ENCODE measurements at regions not wholly inside any gene's neighbourhood (a gene's known extent, or its start where the extent isn't known, plus 50 kb on each side); places are given as distances from the start of the nearest gene placed in this dataset.

- Histone ChIP-seq H3K9ac (ENCODE audit: low read length in 5 of 5) (no peak overlapping the region), H3K4me3 (ENCODE audit: low read depth in 1 of 5, low read length in 5 of 5) (no peak overlapping the region), H3K9me3 (ENCODE audit: control insufficient read depth in 5 of 5, low read length in 5 of 5) (no peaks in the 10 kb centered on the region)
These were observed 117.5 kb upstream of the HGF start for GRCh38 chr7:81887098-81888090.

GRCh38 chr7:81886211-81886764, 116.4 kb upstream of the HGF start:
- no peaks in the 10 kb centered on the region for H3K27me3 ChIP-seq (ENCODE audit: control insufficient read depth in 5 of 5, insufficient read depth in 4 of 5, low read length in 5 of 5)

More at GRCh38 chr7:81887098-81888090, 117.5 kb upstream of the HGF start:
- H3K36me3 ChIP-seq (ENCODE audit: control insufficient read depth in 5 of 5, insufficient read depth in 5 of 5, low read length in 5 of 5) = no peaks in the 10 kb centered on the region
- H3K27ac ChIP-seq (ENCODE audit: low read depth, low read length) = no peak overlapping the region
- no peaks in the 10 kb centered on the region for H3K4me1 ChIP-seq (ENCODE audit: control insufficient read depth in 5 of 5, insufficient read depth in 5 of 5, low read length in 5 of 5)
- H3K27me3 ChIP-seq (ENCODE audit: control insufficient read depth in 5 of 5, insufficient read depth in 4 of 5, low read length in 5 of 5) = no peaks in the 10 kb centered on the region

GRCh38 chr7:81884817-81885216, 115.0 kb upstream of the HGF start:
- H3K36me3 ChIP-seq (ENCODE audit: control insufficient read depth in 5 of 5, insufficient read depth in 5 of 5, low read length in 5 of 5) = no peaks in the 10 kb centered on the region
- H3K9ac ChIP-seq (ENCODE audit: low read length in 5 of 5) = no peak overlapping the region
- H3K9me3 ChIP-seq (ENCODE audit: control insufficient read depth in 5 of 5, low read length in 5 of 5) = no peaks in the 10 kb centered on the region
- no peak overlapping the region for H3K27ac ChIP-seq (ENCODE audit: low read depth, low read length)
- H3K4me1 ChIP-seq (ENCODE audit: control insufficient read depth in 5 of 5, insufficient read depth in 5 of 5, low read length in 5 of 5) = no peaks in the 10 kb centered on the region
- no peaks in the 10 kb centered on the region for H3K27me3 ChIP-seq (ENCODE audit: control insufficient read depth in 5 of 5, insufficient read depth in 4 of 5, low read length in 5 of 5)
- H3K4me3 ChIP-seq (ENCODE audit: low read depth in 1 of 5, low read length in 5 of 5) = no peak overlapping the region

More at GRCh38 chr7:81886211-81886764, 116.4 kb upstream of the HGF start:
- Histone ChIP-seq H3K4me1 (ENCODE audit: control insufficient read depth in 5 of 5, insufficient read depth in 5 of 5, low read length in 5 of 5) (no peaks in the 10 kb centered on the region), H3K4me3 (ENCODE audit: low read depth in 1 of 5, low read length in 5 of 5) (no peak overlapping the region), H3K9me3 (ENCODE audit: control insufficient read depth in 5 of 5, low read length in 5 of 5) (no peaks in the 10 kb centered on the region), H3K36me3 (ENCODE audit: control insufficient read depth in 5 of 5, insufficient read depth in 5 of 5, low read length in 5 of 5) (no peaks in the 10 kb centered on the region), H3K27ac (ENCODE audit: low read depth, low read length) (no peak overlapping the region), H3K9ac (ENCODE audit: low read length in 5 of 5) (no peak overlapping the region)

- H3K36me3 ChIP-seq (ENCODE audit: control insufficient read depth in 5 of 5, insufficient read depth in 5 of 5, low read length in 5 of 5) = no peaks in the 10 kb centered on the region
- no peaks in the 10 kb centered on the region for H3K9me3 ChIP-seq (ENCODE audit: control insufficient read depth in 5 of 5, low read length in 5 of 5)
- H3K27ac ChIP-seq (ENCODE audit: low read depth, low read length) = no peak overlapping the region
- H3K4me3 ChIP-seq (ENCODE audit: low read depth in 1 of 5, low read length in 5 of 5) = no peak overlapping the region
- H3K4me1 ChIP-seq (ENCODE audit: control insufficient read depth in 5 of 5, insufficient read depth in 5 of 5, low read length in 5 of 5) = no peaks in the 10 kb centered on the region
- H3K9ac ChIP-seq (ENCODE audit: low read length in 5 of 5) = no peak overlapping the region
- no peaks in the 10 kb centered on the region for H3K27me3 ChIP-seq (ENCODE audit: control insufficient read depth in 5 of 5, insufficient read depth in 4 of 5, low read length in 5 of 5)
These were observed 114.0 kb upstream of the HGF start for GRCh38 chr7:81883801-81884393.

- Histone ChIP-seq H3K9ac (ENCODE audit: low read length in 5 of 5) (no peak overlapping the region), H3K27me3 (ENCODE audit: control insufficient read depth in 5 of 5, insufficient read depth in 4 of 5, low read length in 5 of 5) (no peaks in the 10 kb centered on the region), H3K4me1 (ENCODE audit: control insufficient read depth in 5 of 5, insufficient read depth in 5 of 5, low read length in 5 of 5) (no peaks in the 10 kb centered on the region), H3K36me3 (ENCODE audit: control insufficient read depth in 5 of 5, insufficient read depth in 5 of 5, low read length in 5 of 5) (no peaks in the 10 kb centered on the region), H3K4me3 (ENCODE audit: low read depth in 1 of 5, low read length in 5 of 5) (no peak overlapping the region), H3K9me3 (ENCODE audit: control insufficient read depth in 5 of 5, low read length in 5 of 5) (no peaks in the 10 kb centered on the region), H3K27ac (ENCODE audit: low read depth, low read length) (no peak overlapping the region)
These were observed 112.2 kb upstream of the HGF start for GRCh38 chr7:81882086-81882485.

- Histone ChIP-seq H3K4me1 (ENCODE audit: control insufficient read depth in 5 of 5, insufficient read depth in 5 of 5, low read length in 5 of 5) (no peaks in the 10 kb centered on the region), H3K4me3 (ENCODE audit: low read depth in 1 of 5, low read length in 5 of 5) (no peak overlapping the region), H3K36me3 (ENCODE audit: control insufficient read depth in 5 of 5, insufficient read depth in 5 of 5, low read length in 5 of 5) (no peaks in the 10 kb centered on the region), H3K27ac (ENCODE audit: low read depth, low read length) (no peak overlapping the region), H3K9ac (ENCODE audit: low read length in 5 of 5) (no peak overlapping the region), H3K27me3 (ENCODE audit: control insufficient read depth in 5 of 5, insufficient read depth in 4 of 5, low read length in 5 of 5) (no peaks in the 10 kb centered on the region), H3K9me3 (ENCODE audit: control insufficient read depth in 5 of 5, low read length in 5 of 5) (no peaks in the 10 kb centered on the region)
These were observed 108.0 kb upstream of the HGF start for GRCh38 chr7:81877890-81878289.

- no peak overlapping the region for H3K4me3 ChIP-seq (ENCODE audit: low read depth in 1 of 5, low read length in 5 of 5)
- no peaks in the 10 kb centered on the region for H3K36me3 ChIP-seq (ENCODE audit: control insufficient read depth in 5 of 5, insufficient read depth in 5 of 5, low read length in 5 of 5)
- H3K4me1 ChIP-seq (ENCODE audit: control insufficient read depth in 5 of 5, insufficient read depth in 5 of 5, low read length in 5 of 5) = no peaks in the 10 kb centered on the region
- H3K27ac ChIP-seq (ENCODE audit: low read depth, low read length) = no peak overlapping the region
- H3K9me3 ChIP-seq (ENCODE audit: control insufficient read depth in 5 of 5, low read length in 5 of 5) = no peaks in the 10 kb centered on the region
- H3K9ac ChIP-seq (ENCODE audit: low read length in 5 of 5) = no peak overlapping the region
- no peaks in the 10 kb centered on the region for H3K27me3 ChIP-seq (ENCODE audit: control insufficient read depth in 5 of 5, insufficient read depth in 4 of 5, low read length in 5 of 5)
These were observed 103.7 kb upstream of the HGF start for GRCh38 chr7:81873559-81873958.

- H3K9ac ChIP-seq (ENCODE audit: low read length in 5 of 5) = no peak overlapping the region
- no peaks in the 10 kb centered on the region for H3K9me3 ChIP-seq (ENCODE audit: control insufficient read depth in 5 of 5, low read length in 5 of 5)
- H3K27ac ChIP-seq (ENCODE audit: low read depth, low read length) = no peak overlapping the region
- no peaks in the 10 kb centered on the region for H3K36me3 ChIP-seq (ENCODE audit: control insufficient read depth in 5 of 5, insufficient read depth in 5 of 5, low read length in 5 of 5)
- no peaks in the 10 kb centered on the region for H3K4me1 ChIP-seq (ENCODE audit: control insufficient read depth in 5 of 5, insufficient read depth in 5 of 5, low read length in 5 of 5)
- H3K27me3 ChIP-seq (ENCODE audit: control insufficient read depth in 5 of 5, insufficient read depth in 4 of 5, low read length in 5 of 5) = no peaks in the 10 kb centered on the region
- H3K4me3 ChIP-seq (ENCODE audit: low read depth in 1 of 5, low read length in 5 of 5) = no peak overlapping the region
These were observed 101.9 kb upstream of the HGF start for GRCh38 chr7:81871606-81872265.

GRCh38 chr7:81870608-81871007, 100.8 kb upstream of the HGF start:
- H3K27me3 ChIP-seq (ENCODE audit: control insufficient read depth in 5 of 5, insufficient read depth in 4 of 5, low read length in 5 of 5) = no peaks in the 10 kb centered on the region
- H3K36me3 ChIP-seq (ENCODE audit: control insufficient read depth in 5 of 5, insufficient read depth in 5 of 5, low read length in 5 of 5) = no peaks in the 10 kb centered on the region
- no peak overlapping the region for H3K9ac ChIP-seq (ENCODE audit: low read length in 5 of 5)
- no peak overlapping the region for H3K4me3 ChIP-seq (ENCODE audit: low read depth in 1 of 5, low read length in 5 of 5)
- H3K9me3 ChIP-seq (ENCODE audit: control insufficient read depth in 5 of 5, low read length in 5 of 5) = no peaks in the 10 kb centered on the region
- H3K4me1 ChIP-seq (ENCODE audit: control insufficient read depth in 5 of 5, insufficient read depth in 5 of 5, low read length in 5 of 5) = no peaks in the 10 kb centered on the region
- H3K27ac ChIP-seq (ENCODE audit: low read depth, low read length) = no peak overlapping the region

- Histone ChIP-seq H3K4me1 (ENCODE audit: control insufficient read depth in 5 of 5, insufficient read depth in 5 of 5, low read length in 5 of 5) (no peaks in the 10 kb centered on the region), H3K27me3 (ENCODE audit: control insufficient read depth in 5 of 5, insufficient read depth in 4 of 5, low read length in 5 of 5) (no peaks in the 10 kb centered on the region), H3K4me3 (ENCODE audit: low read depth in 1 of 5, low read length in 5 of 5) (no peak overlapping the region), H3K9me3 (ENCODE audit: control insufficient read depth in 5 of 5, low read length in 5 of 5) (no peaks in the 10 kb centered on the region), H3K27ac (ENCODE audit: low read depth, low read length) (no peak overlapping the region), H3K9ac (ENCODE audit: low read length in 5 of 5) (no peak overlapping the region), H3K36me3 (ENCODE audit: control insufficient read depth in 5 of 5, insufficient read depth in 5 of 5, low read length in 5 of 5) (no peaks in the 10 kb centered on the region)
These were observed 99.8 kb upstream of the HGF start for GRCh38 chr7:81869670-81870069.

Data from subcutaneous abdominal adipose tissue (tissue), 5 donors.